ENCODE measurements at regions not wholly inside any gene's neighbourhood (a gene's known extent, or its start where the extent isn't known, plus 50 kb on each side); places are given as distances from the start of the nearest gene placed in this dataset.

- TF ChIP-seq YY1 (IDR thresholded peaks at IDR 0.05; ENCODE audit: extremely low read depth, insufficient replicate concordance, low read depth, low read length) (no peak), EGR1 (IDR thresholded peaks at IDR 0.05; ENCODE audit: low read depth) (no peak), EZH2 (IDR thresholded peaks at IDR 0.05) (no peak), EZH2phosphoT487 (IDR thresholded peaks at IDR 0.05; ENCODE audit: borderline replicate concordance) (no peak), SIN3A (IDR thresholded peaks at IDR 0.05; ENCODE audit: low read depth) (no peak), RAD21 (IDR thresholded peaks at IDR 0.05; ENCODE audit: low read depth) (no peak)
- no peak for ATAC-seq
- H3K27ac ChIP-seq (ENCODE audit: low read depth, low read length): no peak overlapping the region
- no peaks in the 10 kb centered on the region for H3K36me3 ChIP-seq (ENCODE audit: control insufficient read depth in 1 of 2, insufficient read depth in 2 of 2, low read length in 2 of 2)
- intact Hi-C loops (cut with micrococcal nuclease): no loop called here
- CTCF ChIA-PET: no interaction called here
- no peaks in the 10 kb centered on the region for H3K79me2 ChIP-seq (ENCODE audit: insufficient read depth, low read length)
- H2AFZ ChIP-seq (ENCODE audit: low read depth, low read length, poor library complexity, severe bottlenecking): no peak overlapping the region
- H3K4me3 ChIP-seq (replicated peaks in 1 of 2; ENCODE audit: low read depth in 1 of 2, low read length in 2 of 2): no peak overlapping the region
- H3K4me2 ChIP-seq (ENCODE audit: low read length): no peak overlapping the region
- no peaks in the 10 kb centered on the region for H3K4me1 ChIP-seq (ENCODE audit: control insufficient read depth in 1 of 2, insufficient read depth in 2 of 2, low read length in 2 of 2)
- H3K9me2 ChIP-seq (ENCODE audit: insufficient read depth): no peaks in the 10 kb centered on the region
- RAD21 ChIA-PET (ENCODE audit: low non-redundant PET in 1 of 2, low total read pairs in 2 of 2, uncharacterized antibody in 2 of 2, unreplicated experiment in 2 of 2): no interaction called here
- no peaks in the 10 kb centered on the region for H4K20me1 ChIP-seq (ENCODE audit: insufficient read depth)
- no peaks in the 10 kb centered on the region for H3K9me3 ChIP-seq (ENCODE audit: control insufficient read depth in 1 of 2, insufficient read depth in 1 of 2, low read depth in 1 of 2, low read length in 2 of 2)
- no peak overlapping the region for H3K9ac ChIP-seq (ENCODE audit: low read length)
- no peak for DNase-seq (ENCODE audit: low read depth, low spot score)
- no peaks in the 10 kb centered on the region for H3K27me3 ChIP-seq (ENCODE audit: insufficient read depth, low read length)
- BruUV-seq (replicated peaks): no TSS peak
- POLR2A ChIA-PET: no interaction called here
Observed at GRCh38 chr5:69004676-69005075, 89.1 kb upstream of the SLC30A5 start.

- Histone ChIP-seq H3K27ac (ENCODE audit: low read depth, low read length) (no peak overlapping the region), H3K9ac (ENCODE audit: low read length) (no peak overlapping the region), H3K27me3 (ENCODE audit: insufficient read depth, low read length) (no peaks in the 10 kb centered on the region), H2AFZ (ENCODE audit: low read depth, low read length, poor library complexity, severe bottlenecking) (no peak overlapping the region), H3K4me3 (replicated peaks in 1 of 2; ENCODE audit: low read depth in 1 of 2, low read length in 2 of 2) (no peak overlapping the region), H3K79me2 (ENCODE audit: insufficient read depth, low read length) (no peaks in the 10 kb centered on the region), H3K36me3 (ENCODE audit: control insufficient read depth in 1 of 2, insufficient read depth in 2 of 2, low read length in 2 of 2) (no peaks in the 10 kb centered on the region), H3K9me3 (ENCODE audit: control insufficient read depth in 1 of 2, insufficient read depth in 1 of 2, low read depth in 1 of 2, low read length in 2 of 2) (no peaks in the 10 kb centered on the region), H3K4me1 (ENCODE audit: control insufficient read depth in 1 of 2, insufficient read depth in 2 of 2, low read length in 2 of 2) (no peaks in the 10 kb centered on the region), H3K4me2 (ENCODE audit: low read length) (no peak overlapping the region), H4K20me1 (ENCODE audit: insufficient read depth) (no peaks in the 10 kb centered on the region), H3K9me2 (ENCODE audit: insufficient read depth) (no peaks in the 10 kb centered on the region)
- ATAC-seq (no peak), DNase-seq (ENCODE audit: low read depth, low spot score) (no peak)
- intact Hi-C loops (cut with micrococcal nuclease): no loop called here
- POLR2A ChIA-PET: no interaction called here
- RAD21 ChIA-PET (ENCODE audit: low non-redundant PET in 1 of 2, low total read pairs in 2 of 2, uncharacterized antibody in 2 of 2, unreplicated experiment in 2 of 2): no interaction called here
- CTCF ChIA-PET: interaction anchor here (0.6 kb wide), 1 partner anchor 27 kb away, joined by 3 read pairs; no protein-coding TSS in a partner anchor
- BruUV-seq (replicated peaks): no TSS peak
- TF ChIP-seq ELF1 (IDR thresholded peaks at IDR 0.05; ENCODE audit: borderline replicate concordance, low read depth) (no peak), REST (IDR thresholded peaks at IDR 0.05; ENCODE audit: low read depth) (no peak), SIN3A (IDR thresholded peaks at IDR 0.05; ENCODE audit: low read depth) (no peak), EZH2 (IDR thresholded peaks at IDR 0.05) (no peak), FOSL1 (IDR thresholded peaks at IDR 0.05; ENCODE audit: low read depth) (no peak), EGR1 (IDR thresholded peaks at IDR 0.05; ENCODE audit: low read depth) (no peak), SRF (IDR thresholded peaks at IDR 0.05; ENCODE audit: low read depth) (no peak), POLR2A (IDR thresholded peaks at IDR 0.05; ENCODE audit: borderline replicate concordance, extremely low read depth, insufficient read depth, insufficient read length) (no peak), CEBPB (IDR thresholded peaks at IDR 0.05; ENCODE audit: low read depth) (no peak), EZH2phosphoT487 (IDR thresholded peaks at IDR 0.05; ENCODE audit: borderline replicate concordance) (no peak), YY1 (IDR thresholded peaks at IDR 0.05; ENCODE audit: extremely low read depth, insufficient replicate concordance, low read depth, low read length) (no peak), CBX3 (IDR thresholded peaks at IDR 0.05; ENCODE audit: low read depth) (no peak), TCF7L2 (IDR thresholded peaks at IDR 0.05; ENCODE audit: borderline replicate concordance, extremely low read depth, insufficient read depth, insufficient read length) (no peak), ZFX (IDR thresholded peaks at IDR 0.05) (no peak), ZNF274 (IDR thresholded peaks at IDR 0.05; ENCODE audit: low read depth, low read length) (no peak)
- TF ChIP-seq, protein P1, sequence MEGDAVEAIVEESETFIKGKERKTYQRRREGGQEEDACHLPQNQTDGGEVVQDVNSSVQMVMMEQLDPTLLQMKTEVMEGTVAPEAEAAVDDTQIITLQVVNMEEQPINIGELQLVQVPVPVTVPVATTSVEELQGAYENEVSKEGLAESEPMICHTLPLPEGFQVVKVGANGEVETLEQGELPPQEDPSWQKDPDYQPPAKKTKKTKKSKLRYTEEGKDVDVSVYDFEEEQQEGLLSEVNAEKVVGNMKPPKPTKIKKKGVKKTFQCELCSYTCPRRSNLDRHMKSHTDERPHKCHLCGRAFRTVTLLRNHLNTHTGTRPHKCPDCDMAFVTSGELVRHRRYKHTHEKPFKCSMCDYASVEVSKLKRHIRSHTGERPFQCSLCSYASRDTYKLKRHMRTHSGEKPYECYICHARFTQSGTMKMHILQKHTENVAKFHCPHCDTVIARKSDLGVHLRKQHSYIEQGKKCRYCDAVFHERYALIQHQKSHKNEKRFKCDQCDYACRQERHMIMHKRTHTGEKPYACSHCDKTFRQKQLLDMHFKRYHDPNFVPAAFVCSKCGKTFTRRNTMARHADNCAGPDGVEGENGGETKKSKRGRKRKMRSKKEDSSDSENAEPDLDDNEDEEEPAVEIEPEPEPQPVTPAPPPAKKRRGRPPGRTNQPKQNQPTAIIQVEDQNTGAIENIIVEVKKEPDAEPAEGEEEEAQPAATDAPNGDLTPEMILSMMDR (IDR thresholded peaks at IDR 0.05 in 2 of 3, conservative IDR thresholded peaks at IDR 0.05 in 1 of 3; ENCODE audit: borderline replicate concordance in 1 of 3, insufficient read depth in 1 of 3, low read depth in 2 of 3, low read length in 2 of 3): no peak
Observed at GRCh38 chr5:69006030-69006429, 87.8 kb upstream of the SLC30A5 start.

Measured in HCT116 (cell line).